Ecto neural progenitor cell (in vitro differentiated cells): ENCODE measurements at regions not wholly inside any gene's neighbourhood (a gene's known extent, or its start where the extent isn't known, plus 50 kb on each side); places are given as distances from the start of the nearest gene placed in this dataset.
"Not testable (repeated sequence)": the region's sequence is repeated elsewhere in the genome, so short reads cannot be mapped to it uniquely, and the experiment has no call there.

Source experiments
- DNase-seq: peaks from one replicate; pipeline ENCODE4 v3.0.0-alpha.2; 2018; ENCODE audit warnings: low spot score

DNA sequence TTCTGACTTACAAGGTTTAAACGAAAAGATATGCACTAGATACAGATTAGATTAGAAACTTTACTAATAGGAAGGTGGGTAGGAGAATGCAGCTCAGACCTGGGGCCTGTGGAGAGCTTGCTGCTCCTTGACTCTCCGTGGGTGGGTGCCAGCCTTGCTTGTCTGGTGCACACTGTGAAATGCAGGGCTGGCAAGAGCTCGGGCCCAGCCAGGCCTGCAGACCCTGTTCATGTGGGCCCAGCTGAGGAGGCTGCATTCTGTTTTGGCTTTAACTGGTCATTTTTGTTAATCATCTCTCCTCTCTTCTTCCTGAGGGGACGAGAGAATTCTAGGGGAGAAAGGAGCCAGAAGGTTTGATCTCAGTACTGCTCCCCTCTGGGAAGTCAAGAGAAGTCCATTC lies 325.4 kb downstream of the QKI start:
- DNase-seq, result no peak

DNA sequence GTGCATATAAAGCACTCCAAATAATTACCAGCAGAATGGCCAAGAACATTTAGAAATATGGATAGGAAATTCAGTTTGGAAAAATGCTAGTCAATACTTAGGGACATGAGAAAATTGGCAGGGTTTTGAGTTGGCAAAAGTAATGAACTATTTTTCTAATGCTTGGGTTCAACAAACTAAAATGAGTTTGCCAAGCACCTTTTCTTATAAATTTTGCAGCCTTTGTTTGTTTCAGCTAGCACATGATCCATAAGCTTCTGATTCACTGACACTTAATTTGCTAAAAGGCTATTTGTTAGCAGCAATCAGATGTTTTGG lies 324.8 kb downstream of the QKI start:
- DNase-seq, result no peak

DNA sequence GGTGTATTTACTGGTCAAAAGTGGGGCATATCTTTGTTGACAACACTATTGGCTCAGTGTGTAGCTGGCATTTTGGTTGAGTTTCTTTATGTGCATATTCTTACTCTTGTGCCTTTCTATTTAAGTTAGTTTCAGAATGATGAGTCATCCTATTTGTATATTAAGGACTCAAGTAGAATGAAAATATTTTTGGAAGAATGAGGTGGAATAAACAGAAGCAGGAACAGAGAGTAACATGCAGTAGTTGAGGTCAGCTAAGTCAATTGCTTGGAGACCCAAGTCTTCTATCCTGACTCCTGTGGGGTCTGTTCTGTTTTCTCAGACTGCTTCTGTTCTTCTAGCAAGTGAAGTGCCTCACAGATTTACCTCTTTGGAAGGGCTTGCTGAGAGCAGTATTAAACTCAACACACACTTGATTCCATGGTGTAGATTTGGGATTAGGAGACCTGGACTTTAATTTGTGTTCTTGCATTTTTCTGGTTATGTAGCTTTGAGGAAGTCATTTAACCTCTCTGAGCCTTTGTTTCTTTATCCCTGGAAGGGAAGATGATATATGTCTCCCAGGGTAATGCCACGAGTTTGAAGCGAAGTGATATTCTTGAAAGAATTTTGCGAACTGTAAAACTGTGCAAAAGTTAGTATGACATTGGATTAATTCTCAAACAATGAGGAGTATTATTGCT lies 324.3 kb downstream of the QKI start:
- no peak for DNase-seq

DNA sequence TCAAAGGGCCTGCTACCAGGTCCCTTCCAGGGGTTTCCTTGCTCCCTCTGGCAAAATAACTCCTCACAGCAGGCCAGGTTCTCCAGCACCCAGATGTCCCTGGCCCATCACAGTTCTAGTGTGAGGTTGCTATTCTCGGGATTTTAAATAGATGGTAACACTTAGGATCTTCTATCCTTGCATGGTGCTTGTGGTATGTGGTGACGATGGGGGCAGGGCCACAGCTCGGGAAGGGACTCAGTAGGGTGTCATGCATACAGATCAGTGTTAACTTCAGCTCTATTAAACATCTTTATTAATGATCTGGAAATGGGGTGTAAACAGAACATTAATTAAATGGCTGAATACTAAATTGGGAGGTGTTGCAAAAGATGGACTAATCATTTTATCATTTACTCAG lies 323.8 kb downstream of the QKI start:
- no peak for DNase-seq

DNA sequence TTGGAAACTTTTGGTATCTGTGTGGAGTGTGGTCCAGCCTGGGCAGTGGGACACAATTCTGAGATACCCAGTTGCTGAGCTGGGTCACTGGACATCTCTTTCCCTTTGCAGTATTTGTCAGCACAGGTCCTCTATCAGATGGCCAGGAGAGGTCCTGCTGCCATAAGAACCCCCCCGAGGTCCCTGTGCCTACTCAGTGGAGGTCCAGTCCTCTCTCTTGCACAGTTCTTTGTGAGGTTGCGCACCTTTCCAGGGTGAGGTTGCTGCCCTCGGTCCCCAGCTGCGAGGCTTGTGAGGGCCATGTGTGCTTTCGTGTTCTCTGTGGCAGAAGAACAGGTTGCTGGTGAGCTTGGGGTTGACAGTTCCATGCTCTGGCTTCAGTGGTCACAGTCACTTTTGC lies 320.6 kb downstream of the QKI start:
- no peak for DNase-seq

DNA sequence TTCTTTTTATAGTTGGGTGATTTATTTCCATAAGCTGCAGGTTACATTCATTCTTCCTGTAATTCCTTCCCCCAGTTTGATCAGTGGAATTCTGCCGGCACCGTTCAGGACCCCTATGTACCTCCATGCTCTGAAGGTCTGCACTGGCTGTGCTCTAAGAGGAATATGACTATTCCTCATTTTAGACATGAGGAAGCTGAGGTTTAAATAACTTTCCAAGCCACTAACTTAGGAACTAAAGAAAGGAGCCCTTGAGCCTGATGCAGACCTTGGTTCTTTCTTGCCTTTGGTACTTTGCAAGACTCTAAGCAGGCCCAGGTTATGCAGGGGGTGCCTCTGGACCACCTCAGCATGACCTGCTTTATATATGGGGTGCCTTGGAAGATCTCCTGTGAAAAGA lies 318.5 kb downstream of the QKI start:
- no peak for DNase-seq

DNA sequence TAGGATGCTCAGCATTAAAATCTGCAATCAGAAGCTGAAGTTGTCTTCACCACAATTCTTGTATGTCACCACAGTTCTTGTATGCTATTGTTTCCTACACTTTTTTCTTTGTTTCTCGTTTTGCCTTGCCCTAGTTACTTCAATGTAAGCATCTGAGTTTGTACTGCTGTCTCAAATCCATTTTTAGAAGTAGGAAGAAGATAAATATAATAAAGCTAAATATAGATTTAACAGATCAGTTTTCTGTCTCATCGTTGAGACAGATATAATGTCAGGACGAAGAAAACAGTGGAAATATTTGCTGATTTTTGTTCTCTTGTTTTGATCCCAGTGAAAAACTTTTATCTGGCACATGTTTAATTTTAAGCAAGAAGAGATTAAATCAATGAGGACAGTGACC lies 318.0 kb downstream of the QKI start:
- no peak for DNase-seq

DNA sequence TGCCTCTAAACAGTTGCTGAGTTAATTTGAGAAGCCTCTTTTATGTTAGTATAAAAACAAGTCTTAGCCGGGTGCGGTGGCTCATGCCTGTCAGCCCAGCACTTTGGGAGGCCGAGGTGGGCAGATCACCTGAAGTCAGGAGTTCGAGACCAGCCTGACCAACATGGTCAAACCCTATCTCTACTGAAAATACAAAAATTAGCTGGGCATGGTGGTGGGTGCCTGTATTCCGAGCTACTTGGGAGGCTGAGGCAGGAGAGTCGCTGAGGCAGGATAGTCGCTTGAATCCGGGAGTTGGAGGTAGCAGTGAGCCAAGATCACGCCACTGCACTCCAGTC lies 317.5 kb downstream of the QKI start:
- not testable (repeated sequence) for DNase-seq

DNA sequence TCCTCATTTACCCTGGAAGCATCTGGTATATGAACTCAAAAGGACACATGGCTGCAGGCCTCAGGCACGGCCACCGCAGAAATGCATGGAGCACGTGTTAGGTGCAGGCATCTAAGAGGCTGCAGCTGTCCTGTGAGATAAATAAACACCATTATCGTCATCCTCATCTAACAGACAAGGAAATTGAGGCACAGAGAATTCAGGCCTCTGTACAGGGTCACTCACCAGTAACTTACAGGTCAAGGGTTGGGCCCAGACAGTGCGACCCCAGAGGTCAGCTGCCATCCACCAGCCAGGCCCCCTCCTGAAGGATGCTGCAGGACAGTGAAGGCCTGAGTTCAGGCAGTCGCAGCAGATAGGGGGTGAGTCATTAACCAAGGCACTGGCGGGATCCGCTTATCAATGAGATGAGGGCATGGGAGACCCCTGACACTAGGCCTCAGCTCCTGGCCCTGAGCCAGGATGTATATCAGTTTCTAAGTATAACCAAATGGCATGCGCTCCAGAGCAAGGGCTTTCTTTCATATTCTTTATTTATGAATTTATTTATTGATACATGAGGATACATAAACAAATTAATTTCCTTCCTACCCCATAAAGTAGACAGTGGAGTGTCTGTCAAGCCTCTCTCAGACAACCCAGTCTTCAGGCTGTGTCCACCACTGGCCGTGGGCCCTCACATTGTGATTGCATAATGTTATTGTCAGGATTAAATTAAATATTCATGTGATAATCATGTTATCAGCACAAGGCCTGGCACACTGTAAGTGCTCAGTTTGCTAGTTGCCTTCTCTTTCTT lies 316.9 kb downstream of the QKI start:
- no peak for DNase-seq

DNA sequence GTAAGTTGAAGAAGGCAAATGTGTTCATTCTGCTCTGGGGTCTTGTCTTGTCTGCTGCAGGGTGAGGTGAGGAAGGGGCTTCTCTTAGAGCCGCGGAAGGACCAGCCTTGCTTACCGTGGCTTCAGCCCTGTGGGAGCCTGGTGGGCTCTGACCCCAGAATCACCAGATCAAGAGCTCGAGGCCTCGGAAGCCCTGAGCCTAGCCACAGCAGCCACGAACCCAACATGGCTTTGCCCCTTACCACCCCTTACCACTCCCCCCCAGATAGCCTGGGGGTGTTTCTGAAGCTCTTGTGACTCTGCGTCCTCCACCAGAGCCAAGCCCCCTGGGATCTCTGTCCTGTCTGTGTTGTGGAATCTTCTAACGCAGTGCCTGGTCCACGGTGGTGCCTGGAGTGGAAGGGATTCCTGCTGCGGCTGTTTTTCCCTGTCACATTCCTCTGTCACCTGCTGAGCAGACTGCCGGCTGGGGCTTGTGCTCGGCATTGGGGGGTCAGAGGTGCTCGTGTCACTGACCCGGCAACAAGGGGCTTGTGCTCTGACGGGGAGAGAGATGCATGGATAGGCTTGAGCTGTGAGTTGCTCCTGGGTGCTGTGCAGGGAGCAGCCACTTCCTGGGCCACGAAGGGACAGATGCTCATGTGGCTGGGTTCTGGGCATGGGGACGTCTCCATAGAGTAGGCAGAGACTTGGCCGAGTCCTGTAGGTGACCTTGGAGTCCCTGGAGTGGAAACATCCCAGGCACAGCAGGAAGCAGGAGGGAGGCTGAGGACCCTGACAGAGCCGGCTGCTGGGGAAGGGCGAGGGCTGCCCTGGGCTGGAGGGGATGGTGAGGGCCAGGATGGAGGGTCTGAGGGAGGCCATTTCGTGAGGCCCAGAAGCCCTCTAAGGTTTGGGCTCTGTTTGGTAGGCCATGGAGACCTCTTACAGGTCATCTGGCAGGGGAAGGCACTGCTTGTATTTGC lies 316.0 kb downstream of the QKI start:
- no peak for DNase-seq

DNA sequence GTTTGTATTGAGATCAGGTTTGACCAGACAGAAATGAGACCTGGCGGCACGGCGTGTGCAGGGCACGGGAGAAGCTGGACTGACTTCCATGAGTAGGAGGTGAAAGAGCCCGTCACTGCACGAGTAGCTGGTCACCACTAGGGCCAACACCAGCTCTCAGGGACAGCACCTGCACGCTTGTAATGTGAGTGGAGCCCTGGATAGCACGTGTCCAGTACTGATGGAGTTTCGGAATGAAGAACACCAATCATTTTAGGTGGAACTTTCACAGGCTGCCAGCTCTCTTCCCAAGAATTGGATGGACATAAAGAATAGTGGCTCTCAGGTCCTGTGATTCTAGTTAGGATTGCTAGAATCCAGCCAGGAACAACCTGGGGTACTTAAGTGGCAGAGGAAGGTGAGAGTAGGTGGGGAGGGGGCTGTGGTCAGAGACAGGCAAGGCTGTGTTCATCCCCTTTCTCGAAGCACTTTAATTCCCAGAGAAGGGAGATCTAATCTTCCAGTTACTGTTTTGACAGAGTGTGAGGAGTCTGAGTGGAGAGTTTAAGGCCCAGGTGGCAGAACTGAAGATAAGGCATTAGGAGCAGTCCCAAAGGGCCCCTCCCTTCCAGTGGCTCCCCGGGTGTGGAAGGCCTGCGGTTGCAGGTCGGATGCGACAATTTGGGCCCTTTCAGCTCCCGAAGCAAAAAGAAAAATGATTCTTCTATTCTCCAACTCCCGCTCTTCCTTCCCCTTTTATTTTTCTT lies 314.8 kb downstream of the QKI start:
- DNase-seq, result no peak

DNA sequence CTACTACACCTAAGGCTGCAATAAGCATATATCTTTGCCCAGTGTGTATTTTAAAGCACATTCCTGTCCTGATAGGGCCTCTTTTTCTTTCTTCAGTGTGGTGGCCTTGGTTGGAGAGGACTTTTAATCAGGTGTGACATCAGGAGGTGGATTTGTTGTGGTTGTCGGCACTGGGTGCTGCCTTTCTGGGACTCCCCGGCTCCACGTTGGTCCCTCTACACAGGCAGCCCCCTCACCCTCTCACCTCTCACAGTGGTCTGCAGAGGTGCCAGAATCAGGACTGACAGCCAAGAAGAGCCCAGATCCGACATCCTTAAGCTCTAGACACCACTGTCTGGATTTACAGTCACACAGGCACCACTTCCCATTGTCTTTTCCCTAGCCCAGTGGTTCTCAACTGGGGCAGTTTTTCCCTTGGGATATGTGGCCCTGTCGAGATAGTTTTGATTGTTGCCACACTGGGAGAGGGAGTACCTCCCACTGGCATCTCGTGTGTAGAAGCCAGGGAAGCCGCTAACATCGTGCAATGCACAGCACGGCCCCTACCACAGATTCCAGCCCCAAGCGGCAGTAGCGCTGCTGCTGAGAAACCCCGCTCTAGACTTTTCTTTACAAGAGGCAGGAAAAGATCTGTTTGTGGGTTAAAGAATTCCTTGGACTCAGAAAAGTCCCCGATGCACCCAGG lies 314.1 kb downstream of the QKI start:
- no peak for DNase-seq

DNA sequence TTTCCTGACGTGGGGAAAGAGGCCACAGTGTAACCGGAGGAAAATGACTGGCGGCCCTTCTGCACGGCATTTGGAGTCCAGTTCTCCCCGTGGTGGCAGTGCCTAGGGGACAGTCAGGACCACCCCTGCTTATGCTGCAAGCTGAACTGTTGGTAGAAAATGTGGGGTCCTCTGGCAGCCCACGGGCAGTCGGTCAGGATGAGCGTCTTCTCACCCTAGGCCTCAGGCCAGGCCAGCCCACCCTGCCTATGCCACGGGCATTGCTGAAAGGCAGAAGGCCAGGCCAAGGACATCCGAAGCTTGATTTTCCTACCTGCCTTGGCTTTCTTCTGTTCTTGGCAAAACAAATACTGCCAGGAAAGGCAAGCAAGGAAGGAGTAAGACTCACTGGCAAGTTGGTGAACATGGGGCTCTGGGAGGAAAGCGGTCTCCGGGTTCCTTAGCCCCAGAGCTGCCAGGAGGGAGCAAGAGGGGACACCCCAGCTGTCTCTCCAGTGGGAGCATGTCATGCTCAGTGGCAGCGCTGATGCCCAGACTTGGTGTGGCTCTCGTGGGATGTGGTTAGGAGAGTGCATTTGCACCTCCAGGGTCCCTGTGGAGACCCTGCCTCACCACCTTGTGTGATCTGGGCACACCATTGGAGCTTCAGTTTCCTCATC lies 311.6 kb downstream of the QKI start:
- DNase-seq, result no peak

DNA sequence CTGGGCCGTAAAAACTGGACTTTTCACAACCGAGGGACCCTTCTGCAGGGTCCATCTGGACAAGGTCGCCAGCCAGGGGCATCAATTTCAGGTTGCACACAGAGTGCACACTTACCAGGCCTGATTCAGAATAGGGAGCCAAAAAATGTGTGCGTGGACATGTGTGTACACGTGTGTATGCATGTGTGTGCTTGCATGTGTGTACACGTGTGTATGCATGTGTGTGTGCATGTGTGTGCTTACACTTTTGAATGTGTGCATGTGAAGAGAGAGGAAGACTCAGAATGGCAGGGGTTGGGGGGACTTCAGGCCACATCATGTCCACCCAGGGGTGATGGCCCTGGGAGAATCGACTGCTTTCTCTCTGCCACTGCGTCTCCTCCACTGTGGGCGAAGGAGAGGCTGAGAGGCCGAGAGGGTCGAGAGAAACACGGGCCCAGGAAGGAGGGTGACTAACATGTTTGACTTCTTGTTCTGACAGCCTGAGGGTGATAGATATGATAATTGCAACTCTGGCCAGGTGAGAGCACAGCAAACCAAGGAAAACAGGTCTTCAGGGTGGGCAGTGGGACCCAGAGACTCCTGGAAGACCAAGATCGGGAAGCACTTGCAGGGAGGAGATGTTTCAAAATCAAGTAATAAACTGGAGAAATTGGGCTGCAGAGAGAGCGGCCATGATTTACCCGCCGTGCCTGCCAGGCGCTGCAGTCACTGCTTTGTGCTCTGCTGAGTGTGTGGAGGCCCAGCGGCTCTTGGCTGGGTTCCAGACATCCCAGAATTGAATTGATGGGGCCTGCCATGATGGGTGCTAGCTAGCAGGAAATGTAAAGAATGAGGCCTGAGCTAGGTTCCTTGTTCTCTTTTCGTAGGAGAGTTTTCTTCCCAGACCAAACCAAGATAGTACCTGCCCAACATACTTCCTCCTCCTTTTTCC lies 310.8 kb downstream of the QKI start:
- no peak for DNase-seq

DNA sequence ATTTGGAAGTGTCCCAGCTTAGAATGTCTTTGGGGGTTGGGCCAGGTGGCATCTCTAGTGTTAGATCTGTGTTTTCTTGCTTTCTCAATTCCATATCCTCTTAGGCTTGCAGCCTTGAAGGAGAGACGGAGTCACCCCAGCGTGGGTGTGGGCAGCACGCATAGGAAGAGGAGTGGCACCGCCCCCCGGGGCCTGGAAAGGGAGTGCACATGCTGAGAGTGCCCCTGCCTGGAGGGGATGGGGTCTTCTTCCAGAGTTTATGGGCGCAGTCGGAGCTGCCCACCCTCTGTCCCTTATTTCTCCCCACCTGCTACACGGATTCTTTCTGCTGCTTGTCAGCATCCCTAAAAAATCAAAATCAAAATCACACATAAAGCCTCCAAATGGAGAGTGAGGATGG lies 309.7 kb downstream of the QKI start:
- DNase-seq, result no peak

DNA sequence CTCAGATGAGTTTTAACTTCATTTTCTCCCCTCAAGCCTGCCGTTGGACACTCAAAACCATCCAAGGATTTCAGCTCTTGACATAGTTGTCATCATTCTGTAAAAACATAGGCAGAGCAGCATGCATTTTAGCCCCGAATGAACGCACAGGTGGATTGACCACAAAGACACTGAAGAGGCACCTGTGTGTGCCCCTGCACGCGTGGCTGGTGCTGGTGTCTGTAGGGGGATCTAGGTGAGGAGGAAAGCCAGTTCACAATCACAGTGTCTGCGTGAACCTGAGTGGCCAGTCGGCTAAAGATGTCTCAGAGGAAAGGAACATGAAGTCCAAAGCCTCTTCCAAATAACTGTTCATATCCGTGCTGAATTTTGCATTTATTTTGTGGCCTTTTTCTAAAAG lies 309.2 kb downstream of the QKI start:
- DNase-seq, result no peak

DNA sequence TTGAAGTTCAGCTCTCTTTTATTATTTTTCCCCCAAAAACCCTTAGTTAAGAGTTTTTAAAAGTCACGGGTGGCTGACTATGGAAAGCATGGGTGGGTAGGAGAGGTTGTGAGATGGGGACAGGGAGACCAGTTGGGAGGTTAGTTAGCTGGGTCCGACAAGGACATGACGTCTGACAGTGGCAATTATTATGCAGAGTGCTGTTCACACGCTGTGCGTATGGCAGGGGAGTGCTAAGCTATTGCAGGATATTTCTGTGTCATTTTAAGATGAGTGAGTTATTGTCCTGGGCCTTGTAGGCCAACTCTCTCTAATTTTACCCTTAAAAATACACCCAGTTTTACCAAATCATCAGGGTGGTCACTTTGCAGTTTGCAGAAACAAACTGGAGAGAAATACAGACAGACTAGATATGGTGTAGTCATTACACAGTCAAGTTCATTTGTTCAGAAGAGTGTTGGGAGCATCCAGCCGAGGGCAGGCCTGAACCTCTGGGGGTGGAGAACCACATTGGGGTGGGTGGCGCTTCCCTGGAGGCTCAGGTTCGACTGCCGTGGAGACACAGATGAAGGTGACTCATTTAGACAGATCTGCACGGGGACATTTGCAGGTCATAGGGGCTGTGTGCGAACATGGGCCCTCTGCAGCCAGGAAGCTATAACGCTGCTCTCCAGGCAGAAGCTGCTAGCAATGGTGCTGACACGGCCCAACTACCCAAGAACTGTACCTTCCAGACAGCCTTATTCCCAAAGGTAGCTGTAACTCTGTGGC lies 307.6 kb downstream of the QKI start:
- no peak for DNase-seq

DNA sequence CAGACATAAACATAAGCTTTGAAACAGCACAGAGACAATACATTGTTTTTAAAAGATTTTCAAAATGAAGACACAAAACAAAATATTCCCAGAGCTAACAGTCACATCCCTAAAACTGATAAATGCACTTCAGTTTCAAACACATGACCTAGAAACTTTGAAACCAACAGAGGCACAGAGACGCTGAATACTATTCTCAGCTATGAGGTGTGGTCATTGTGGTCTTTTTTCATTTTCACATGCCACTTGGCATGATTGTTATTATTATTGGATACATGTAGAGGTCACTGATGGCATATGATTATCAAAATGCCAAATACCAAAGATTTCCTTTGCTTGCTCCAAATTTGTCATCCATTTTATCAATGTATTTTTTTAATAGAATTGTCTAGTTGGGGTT lies 306.9 kb downstream of the QKI start:
- DNase-seq, result no peak
